B cell (primary cell): ENCODE measurements at regions not wholly inside any gene's neighbourhood (a gene's known extent, or its start where the extent isn't known, plus 50 kb on each side); places are given as distances from the start of the nearest gene placed in this dataset.
"Not testable (repeated sequence)": the region's sequence is repeated elsewhere in the genome, so short reads cannot be mapped to it uniquely, and the experiment has no call there.

Experiments used
- ATAC-seq: fragments of 200-7000 bp; cut with Tn5 transposase; one replicate; pipeline ENCODE4 v1.10.0; 2021; ENCODE audit warnings: low read depth, mild to moderate bottlenecking, moderate number of reproducible peaks, moderate library complexity
- CTCF ChIA-PET: fragments of 350-600 bp; sonication (Branson Sonifier 250); formaldehyde crosslinking; loops from one replicate; lab custom pipeline; 2021; ENCODE audit warnings: antibody characterized with exemption, inconsistent platforms; lab: Charles Lee
- POLR2A ChIA-PET: fragments of 350-600 bp; sonication (Branson Sonifier 250); formaldehyde crosslinking; loops from one replicate; lab custom pipeline; 2021; ENCODE audit warnings: antibody characterized with exemption; lab: Charles Lee
- DNase-seq: peaks from one replicate; pipeline ENCODE4 v3.0.0; 2013
- H2AFZ ChIP-seq: 2 replicates; pipeline ENCODE4 v1.6.1; 2012; ENCODE audit warnings: mild to moderate bottlenecking, low read depth, low read length; ENCODE audit not compliant: insufficient read depth, poor library complexity, severe bottlenecking
- H3K27ac ChIP-seq, 2 donors: 1 replicate in 1 of 2; 2 replicates in 1 of 2; pipeline ENCODE4 v1.5.1; 2012 to 2013; ENCODE audit warnings: low read length in 2 of 2, mild to moderate bottlenecking in 2 of 2, moderate library complexity in 1 of 2
- H3K27me3 ChIP-seq, 4 experiments: fragments of 200-600 bp in 1 of 4; sonication (generic) in 1 of 4; replicated peaks in 1 of 4; 1 replicate in 2 of 4; 2 replicates in 2 of 4; pipeline versions ENCODE4 v1.6.1 to v1.7.0; 2013 to 2016; ENCODE audit warnings: low read length in 3 of 4, mild to moderate bottlenecking in 2 of 4, mixed read lengths in 1 of 4, moderate library complexity in 1 of 4; ENCODE audit not compliant: insufficient read depth in 4 of 4, control insufficient read depth in 3 of 4; ENCODE audit errors: control extremely low read depth in 1 of 4
- H3K36me3 ChIP-seq, 2 experiments: replicated peaks in 1 of 2; 1 replicate in 1 of 2; 2 replicates in 1 of 2; pipeline versions ENCODE4 v1.6.1 to v1.7.1; 2013; ENCODE audit warnings: low read length in 1 of 2; ENCODE audit not compliant: insufficient read depth in 2 of 2, control insufficient read depth in 1 of 2; ENCODE audit errors: control extremely low read depth in 1 of 2, extremely low read depth in 1 of 2
- H3K4me1 ChIP-seq, 2 donors: fragments of 200-600 bp in 1 of 2; sonication (generic) in 1 of 2; 1 replicate in 1 of 2; 2 replicates in 1 of 2; pipeline versions ENCODE4 v1.5.1 to v1.6.1; 2013 to 2017; ENCODE audit warnings: low read length in 2 of 2; ENCODE audit not compliant: control insufficient read depth in 2 of 2, insufficient read depth in 2 of 2
- H3K4me2 ChIP-seq: replicated peaks from 2 replicates; pipeline ENCODE3; 2012; ENCODE audit warnings: mild to moderate bottlenecking, low read depth, low read length; ENCODE audit not compliant: poor library complexity, severe bottlenecking
- H3K4me3 ChIP-seq, 5 experiments: fragments of 200-600 bp in 1 of 5; sonication (generic) in 1 of 5; 1 replicate in 3 of 5; 2 replicates in 2 of 5; pipeline versions ENCODE4 v1.5.1 to v1.7.0; 2011 to 2016; ENCODE audit warnings: low read length in 4 of 5, mild to moderate bottlenecking in 4 of 5, low read depth in 2 of 5, control low read depth in 1 of 5, moderate library complexity in 1 of 5; ENCODE audit not compliant: insufficient read depth in 1 of 5; ENCODE audit errors: control extremely low read depth in 1 of 5, extremely low read depth in 1 of 5
- H3K79me2 ChIP-seq: fragments of 200-600 bp; sonication (generic); one replicate; pipeline ENCODE4 v1.6.0; 2016; ENCODE audit warnings: low read length; ENCODE audit not compliant: control insufficient read depth, insufficient read depth
- H3K9ac ChIP-seq: fragments of 200-600 bp; sonication (generic); 2 replicates; pipeline ENCODE4 v1.6.1; 2017; ENCODE audit warnings: mild to moderate bottlenecking, low read length, moderate library complexity
- H3K9me3 ChIP-seq, 3 donors: one replicate each; pipeline versions ENCODE4 v1.6.1 to v1.7.1; 2013; ENCODE audit warnings: low read length in 2 of 3; ENCODE audit not compliant: control insufficient read depth in 2 of 3, insufficient read depth in 1 of 3; ENCODE audit errors: control extremely low read depth in 1 of 3
- H4K20me1 ChIP-seq: 2 replicates; pipeline ENCODE4 v1.6.0; 2012; ENCODE audit warnings: mild to moderate bottlenecking, low read length; ENCODE audit not compliant: insufficient read depth, control insufficient read depth, poor library complexity, severe bottlenecking
- H3K27ac Mint-ChIP-seq: one replicate; pipeline ENCODE4 v1.8.0; 2021; ENCODE audit warnings: mixed read lengths
- H3K27me3 Mint-ChIP-seq: one replicate; pipeline ENCODE4 v1.8.0; 2021; ENCODE audit warnings: mixed read lengths
- H3K4me1 Mint-ChIP-seq: one replicate; pipeline ENCODE4 v1.8.0; 2021; ENCODE audit warnings: mixed read lengths
- H3K4me3 Mint-ChIP-seq: one replicate; pipeline ENCODE4 v1.8.0; 2021; ENCODE audit warnings: mixed read lengths
- H3K9me3 Mint-ChIP-seq: one replicate; pipeline ENCODE4 v1.8.0; 2022; ENCODE audit warnings: mixed read lengths; ENCODE audit not compliant: insufficient read depth
- EZH2 ChIP-seq: IDR thresholded peaks from 2 replicates; pipeline ENCODE4 v1.6.1; 2012; ENCODE audit warnings: borderline replicate concordance, low read depth, mild to moderate bottlenecking, moderate library complexity, low read length; ENCODE audit not compliant: insufficient read depth, poor library complexity, severe bottlenecking
- WGBS: methylation state at CpG from one replicate; pipeline ENCODE4 v1.1.5; 2013; ENCODE audit warnings: missing lambda C conversion rate; ENCODE audit not compliant: insufficient coverage; 5-methylcytosine and 5-hydroxymethylcytosine counted together
- intact Hi-C: fragments of 100-400 bp; cut with micrococcal nuclease; formaldehyde crosslinking; loops from one replicate; pipeline ENCODE4 v1.10.0; 2022
- TF ChIP-seq, protein P1 (sequence below): fragments of 200-600 bp; IDR thresholded peaks from one replicate; pipeline ENCODE4 v1.8.0; 2022; ENCODE audit warnings: antibody characterized with exemption, mild to moderate bottlenecking

DNA sequence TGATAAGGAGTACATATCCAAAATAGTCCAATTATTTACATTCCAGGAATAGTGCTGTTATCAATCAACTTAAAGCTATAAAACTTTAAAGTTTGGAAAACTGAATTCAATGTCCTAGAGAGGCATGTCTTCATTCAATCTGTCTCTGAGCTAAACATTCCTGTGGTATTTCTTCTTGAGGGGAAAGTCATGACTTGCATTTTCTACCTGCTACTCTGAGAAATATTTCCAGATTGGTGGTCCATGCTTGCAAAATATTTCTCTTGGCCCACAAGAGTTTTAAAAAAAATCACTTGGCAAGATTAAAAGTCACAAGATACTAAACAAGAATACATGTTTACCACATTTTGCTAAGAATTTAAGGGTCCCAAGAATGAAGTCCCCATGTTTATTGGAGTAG lies 63.6 kb upstream of the HGF start:
- H3K9ac ChIP-seq: no peak overlapping the region
- H3K4me3 ChIP-seq: no peak overlapping the region
- no peak for TF ChIP-seq EZH2
- TF ChIP-seq, protein P1, sequence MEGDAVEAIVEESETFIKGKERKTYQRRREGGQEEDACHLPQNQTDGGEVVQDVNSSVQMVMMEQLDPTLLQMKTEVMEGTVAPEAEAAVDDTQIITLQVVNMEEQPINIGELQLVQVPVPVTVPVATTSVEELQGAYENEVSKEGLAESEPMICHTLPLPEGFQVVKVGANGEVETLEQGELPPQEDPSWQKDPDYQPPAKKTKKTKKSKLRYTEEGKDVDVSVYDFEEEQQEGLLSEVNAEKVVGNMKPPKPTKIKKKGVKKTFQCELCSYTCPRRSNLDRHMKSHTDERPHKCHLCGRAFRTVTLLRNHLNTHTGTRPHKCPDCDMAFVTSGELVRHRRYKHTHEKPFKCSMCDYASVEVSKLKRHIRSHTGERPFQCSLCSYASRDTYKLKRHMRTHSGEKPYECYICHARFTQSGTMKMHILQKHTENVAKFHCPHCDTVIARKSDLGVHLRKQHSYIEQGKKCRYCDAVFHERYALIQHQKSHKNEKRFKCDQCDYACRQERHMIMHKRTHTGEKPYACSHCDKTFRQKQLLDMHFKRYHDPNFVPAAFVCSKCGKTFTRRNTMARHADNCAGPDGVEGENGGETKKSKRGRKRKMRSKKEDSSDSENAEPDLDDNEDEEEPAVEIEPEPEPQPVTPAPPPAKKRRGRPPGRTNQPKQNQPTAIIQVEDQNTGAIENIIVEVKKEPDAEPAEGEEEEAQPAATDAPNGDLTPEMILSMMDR: no peak
- peaks cover 0 to 5% (median 3%) of the 10 kb centered on the region in 3 donors for H3K9me3 ChIP-seq
- no peak overlapping the region for H3K27ac Mint-ChIP-seq
- H3K27ac ChIP-seq: no peak overlapping the region
- H3K9me3 Mint-ChIP-seq: peaks cover 7% of the 10 kb centered on the region
- no peak overlapping the region for H3K4me3 Mint-ChIP-seq
- H3K4me2 ChIP-seq: no peak overlapping the region
- H3K4me1 ChIP-seq: no peaks in the 10 kb centered on the region
- H3K79me2 ChIP-seq: no peaks in the 10 kb centered on the region
- H3K4me1 Mint-ChIP-seq: no peaks in the 10 kb centered on the region
- ChIA-PET POLR2A (no interaction called here), CTCF (no interaction called here)
- H3K36me3 ChIP-seq: no peaks in the 10 kb centered on the region
- no peak for ATAC-seq
- H2AFZ ChIP-seq: no peak overlapping the region
- no peak for DNase-seq
- no peaks in the 10 kb centered on the region for H3K27me3 Mint-ChIP-seq
- intact Hi-C loops: no loop called here
- H4K20me1 ChIP-seq: no peaks in the 10 kb centered on the region
- no peaks in the 10 kb centered on the region for H3K27me3 ChIP-seq

DNA sequence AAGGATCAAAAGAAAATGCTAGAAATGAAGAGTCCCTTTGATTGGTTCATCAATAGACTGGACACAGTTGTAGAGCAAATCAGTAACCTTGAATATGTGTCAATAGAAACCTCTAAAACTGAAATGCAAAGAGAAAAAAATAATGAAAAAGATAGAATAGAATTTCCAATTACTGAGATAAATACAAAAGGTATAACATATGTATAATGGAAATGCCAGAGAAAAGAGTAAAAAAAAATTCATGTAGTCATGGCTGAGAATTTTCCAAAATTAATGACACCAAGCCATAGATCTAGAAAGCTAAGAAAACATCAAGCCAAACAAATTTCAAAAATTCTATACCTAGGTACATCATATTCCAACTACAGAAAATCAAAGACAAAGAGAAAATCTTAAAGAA lies 62.0 kb upstream of the HGF start:
- Histone ChIP-seq H3K79me2 (no peaks in the 10 kb centered on the region), H3K9ac (no peak overlapping the region), H2AFZ (no peak overlapping the region), H3K27me3 (no peaks in the 10 kb centered on the region), H3K4me1 (no peaks in the 10 kb centered on the region), H3K36me3 (no peaks in the 10 kb centered on the region), H4K20me1 (no peaks in the 10 kb centered on the region), H3K4me2 (no peak overlapping the region), H3K27ac (no peak overlapping the region), H3K9me3 (peaks cover 0 to 5% (median 3%) of the 10 kb centered on the region in 3 donors), H3K4me3 (no peak overlapping the region)
- ATAC-seq: no peak
- ChIA-PET CTCF (no interaction called here), POLR2A (no interaction called here)
- H3K27me3 Mint-ChIP-seq: no peaks in the 10 kb centered on the region
- no peak overlapping the region for H3K27ac Mint-ChIP-seq
- intact Hi-C loops: no loop called here
- H3K4me1 Mint-ChIP-seq: no peaks in the 10 kb centered on the region
- no peak for TF ChIP-seq EZH2
- TF ChIP-seq, protein P1: no peak
- H3K4me3 Mint-ChIP-seq: no peak overlapping the region
- peaks cover 7% of the 10 kb centered on the region for H3K9me3 Mint-ChIP-seq
- DNase-seq: no peak

DNA sequence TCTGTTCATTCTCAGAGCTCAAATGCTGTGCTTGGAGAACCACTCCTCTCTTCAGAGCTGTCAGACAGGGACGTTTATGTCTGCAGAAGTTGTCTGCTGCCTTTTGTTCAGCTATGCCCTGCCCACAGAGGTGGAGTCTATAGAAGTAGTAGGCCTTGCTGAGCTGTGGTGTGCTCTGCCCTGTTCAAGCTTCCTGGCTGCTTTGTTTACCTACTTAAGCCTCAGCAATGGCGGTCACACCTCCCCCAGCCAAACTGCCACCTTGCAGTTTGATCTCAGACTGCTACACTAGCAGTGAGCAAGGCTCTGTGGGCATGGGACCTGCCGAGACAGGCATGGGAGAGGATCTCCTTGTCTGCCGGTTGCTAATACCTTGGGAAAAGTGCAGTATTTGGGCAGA lies 59.7 kb upstream of the HGF start:
- DNase-seq, H3K9me3 ChIP-seq, CTCF ChIA-PET, H3K4me1 ChIP-seq, H3K27me3 ChIP-seq, H3K4me3 ChIP-seq, H3K4me2 ChIP-seq, H3K27me3 Mint-ChIP-seq, H3K4me3 Mint-ChIP-seq, H3K4me1 Mint-ChIP-seq, H3K36me3 ChIP-seq, H3K9me3 Mint-ChIP-seq, H4K20me1 ChIP-seq, H3K27ac ChIP-seq, H2AFZ ChIP-seq, H3K9ac ChIP-seq, H3K27ac Mint-ChIP-seq, POLR2A ChIA-PET, ATAC-seq, intact Hi-C loops, H3K79me2 ChIP-seq: not testable (repeated sequence)
- 89% methylated on average over 4 of the region's 4 CpGs for WGBS
